ENCODE measurements at regions not wholly inside any gene's neighbourhood (a gene's known extent, or its start where the extent isn't known, plus 50 kb on each side); places are given as distances from the start of the nearest gene placed in this dataset.

GRCh38 chr11:95717314-95717713 lies 72.3 kb downstream of the FAM76B start:
- Histone ChIP-seq H3K9me3 (ENCODE audit: control insufficient read depth in 1 of 2, insufficient read depth in 1 of 2, low read length in 2 of 2) (no peaks in the 10 kb centered on the region), H3K4me1 (ENCODE audit: insufficient read depth, low read length) (peaks cover 14% of the 10 kb centered on the region), H3K36me3 (ENCODE audit: insufficient read depth, low read length) (no peaks in the 10 kb centered on the region), H3K4me3 (ENCODE audit: low read length) (no peak overlapping the region), H3K27ac (ENCODE audit: low read depth in 1 of 2, low read length in 2 of 2) (no peak overlapping the region), H3K27me3 (ENCODE audit: control insufficient read depth in 1 of 2, insufficient read depth in 2 of 2, low read length in 2 of 2) (no peaks in the 10 kb centered on the region)
- ChIA-PET POLR2A (no interaction called here), CTCF (no interaction called here)
- DNase-seq: no peak
- no peak for ATAC-seq (ENCODE audit: poor library complexity)
- Mint-ChIP-seq H3K4me3 (no peak overlapping the region), H3K4me1 (ENCODE audit: low read depth) (peaks cover 48% of the 10 kb centered on the region), H3K9me3 (no peaks in the 10 kb centered on the region), H3K36me3 (ENCODE audit: low read depth) (no peaks in the 10 kb centered on the region), H3K27me3 (peaks cover 5% of the 10 kb centered on the region), H3K27ac (no peak overlapping the region)
- intact Hi-C loops (cut with DNase I, micrococcal nuclease): no loop called here
- no peak for TF ChIP-seq CTCF (IDR thresholded peaks at IDR 0.05)

- no peak overlapping the region for H3K27ac ChIP-seq (ENCODE audit: low read depth in 1 of 2, low read length in 2 of 2)
- no peak overlapping the region for H3K4me3 ChIP-seq (ENCODE audit: low read length)
- no peak for ATAC-seq (ENCODE audit: poor library complexity)
- CTCF ChIA-PET: interaction anchor here (1.1 to 1.3 kb wide), 3 partner anchors 11 to 564 kb away, joined by 3 to 6 read pairs (median 4); no protein-coding TSS in a partner anchor
- Mint-ChIP-seq H3K9me3 (no peaks in the 10 kb centered on the region), H3K36me3 (ENCODE audit: low read depth) (no peaks in the 10 kb centered on the region), H3K4me1 (ENCODE audit: low read depth) (peaks cover 45% of the 10 kb centered on the region), H3K27ac (peak overlapping the region; percentile 50), H3K4me3 (no peak overlapping the region), H3K27me3 (peaks cover 6% of the 10 kb centered on the region)
- no peak for TF ChIP-seq CTCF (IDR thresholded peaks at IDR 0.05)
- H3K36me3 ChIP-seq (ENCODE audit: insufficient read depth, low read length): no peaks in the 10 kb centered on the region
- H3K27me3 ChIP-seq (ENCODE audit: control insufficient read depth in 1 of 2, insufficient read depth in 2 of 2, low read length in 2 of 2): no peaks in the 10 kb centered on the region
- intact Hi-C loops (cut with DNase I, micrococcal nuclease): no loop called here
- DNase-seq: no peak
- POLR2A ChIA-PET: interaction anchor here (1.0 to 1.6 kb wide), 4 partner anchors 16 to 627 kb away, joined by 3 to 6 read pairs (median 4); partner anchors contain the start of genes ENDOD1 and SESN3
- peaks cover 14% of the 10 kb centered on the region for H3K4me1 ChIP-seq (ENCODE audit: insufficient read depth, low read length)
- no peaks in the 10 kb centered on the region for H3K9me3 ChIP-seq (ENCODE audit: control insufficient read depth in 1 of 2, insufficient read depth in 1 of 2, low read length in 2 of 2)
These were observed 73.3 kb downstream of the FAM76B start for GRCh38 chr11:95716266-95716665.

- Histone ChIP-seq H3K4me1 (ENCODE audit: insufficient read depth, low read length) (peaks cover 11% of the 10 kb centered on the region), H3K4me3 (ENCODE audit: low read length) (no peak overlapping the region), H3K27me3 (ENCODE audit: control insufficient read depth in 1 of 2, insufficient read depth in 2 of 2, low read length in 2 of 2) (no peaks in the 10 kb centered on the region), H3K36me3 (ENCODE audit: insufficient read depth, low read length) (no peaks in the 10 kb centered on the region), H3K9me3 (ENCODE audit: control insufficient read depth in 1 of 2, insufficient read depth in 1 of 2, low read length in 2 of 2) (no peaks in the 10 kb centered on the region), H3K27ac (ENCODE audit: low read depth in 1 of 2, low read length in 2 of 2) (no peak overlapping the region)
- no peaks in the 10 kb centered on the region for H3K36me3 Mint-ChIP-seq (ENCODE audit: low read depth)
- no peak for TF ChIP-seq CTCF (IDR thresholded peaks at IDR 0.05)
- ChIA-PET POLR2A (interaction anchor here (0.9 to 1.6 kb wide), 5 partner anchors 11 to 626 kb away, joined by 3 to 6 read pairs (median 4); partner anchors contain the start of genes ENDOD1 and SESN3), CTCF (interaction anchor here (0.9 to 1.3 kb wide), 5 partner anchors 9 to 563 kb away, joined by 3 to 6 read pairs (median 3); no protein-coding TSS in a partner anchor)
- DNase-seq (peak in 7 of 14 experiments; percentile 15 to 57 (median 30)), ATAC-seq (ENCODE audit: poor library complexity) (peak; percentile 66)
- no peaks in the 10 kb centered on the region for H3K9me3 Mint-ChIP-seq
- H3K27me3 Mint-ChIP-seq: peaks cover 6% of the 10 kb centered on the region
- no peak overlapping the region for H3K4me3 Mint-ChIP-seq
- H3K4me1 Mint-ChIP-seq (ENCODE audit: low read depth): peaks cover 40% of the 10 kb centered on the region
- H3K27ac Mint-ChIP-seq: peak overlapping the region; percentile 50
- intact Hi-C loops (cut with DNase I, micrococcal nuclease): no loop called here
These were observed 73.8 kb downstream of the FAM76B start for GRCh38 chr11:95715777-95716241.
